ENCODE measurements at regions not wholly inside any gene's neighbourhood (a gene's known extent, or its start where the extent isn't known, plus 50 kb on each side); places are given as distances from the start of the nearest gene placed in this dataset. TPM values are rescaled to one million over a fixed set of nuclear protein-coding genes. Genes with fewer than 3 reads are reported as not detected.

- Histone ChIP-seq H3K4me2 (ENCODE audit: low read length) (no peak overlapping the region), H3K4me3 (ENCODE audit: low read length) (no peak overlapping the region), H3K27me3 (ENCODE audit: control insufficient read depth, insufficient read depth, low read length) (no peaks in the 10 kb centered on the region), H3K9me3 (replicated peaks; ENCODE audit: low read length) (no peaks in the 10 kb centered on the region), H3K4me1 (ENCODE audit: control insufficient read depth, insufficient read depth, low read length) (no peaks in the 10 kb centered on the region), H3K9ac (ENCODE audit: low read depth, low read length) (no peak overlapping the region), H3K36me3 (ENCODE audit: insufficient read depth, low read length) (no peaks in the 10 kb centered on the region)
Observed at GRCh38 chr12:20282401-20282800, 85.9 kb upstream of the PDE3A start.

DNA sequence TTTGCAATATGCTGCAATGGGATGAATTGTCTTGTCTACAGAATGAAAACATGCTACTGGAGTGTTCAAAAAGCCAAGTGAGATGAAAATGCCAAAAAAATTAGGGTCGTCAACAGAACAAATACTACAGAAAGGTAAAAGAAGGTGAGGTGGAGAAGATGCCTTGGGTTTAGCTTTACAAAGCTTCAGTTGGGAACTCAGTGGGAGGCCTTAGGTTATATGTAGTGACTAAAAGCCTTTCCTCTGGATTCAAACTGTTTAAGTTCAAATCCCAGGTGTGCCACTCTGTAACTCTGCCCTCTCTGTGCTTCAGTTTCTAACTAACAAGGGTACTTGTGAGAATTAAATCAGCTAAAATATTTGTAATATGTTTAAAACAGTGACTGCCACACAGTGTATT lies 84.9 kb upstream of the PDE3A start:
- Histone ChIP-seq H3K4me2 (ENCODE audit: low read length) (no peak overlapping the region), H3K9ac (ENCODE audit: low read depth, low read length) (no peak overlapping the region), H3K4me3 (ENCODE audit: low read length) (no peak overlapping the region), H3K9me3 (replicated peaks; ENCODE audit: low read length) (no peaks in the 10 kb centered on the region), H3K27me3 (ENCODE audit: control insufficient read depth, insufficient read depth, low read length) (no peaks in the 10 kb centered on the region), H3K36me3 (ENCODE audit: insufficient read depth, low read length) (no peaks in the 10 kb centered on the region), H3K4me1 (ENCODE audit: control insufficient read depth, insufficient read depth, low read length) (no peaks in the 10 kb centered on the region)

DNA sequence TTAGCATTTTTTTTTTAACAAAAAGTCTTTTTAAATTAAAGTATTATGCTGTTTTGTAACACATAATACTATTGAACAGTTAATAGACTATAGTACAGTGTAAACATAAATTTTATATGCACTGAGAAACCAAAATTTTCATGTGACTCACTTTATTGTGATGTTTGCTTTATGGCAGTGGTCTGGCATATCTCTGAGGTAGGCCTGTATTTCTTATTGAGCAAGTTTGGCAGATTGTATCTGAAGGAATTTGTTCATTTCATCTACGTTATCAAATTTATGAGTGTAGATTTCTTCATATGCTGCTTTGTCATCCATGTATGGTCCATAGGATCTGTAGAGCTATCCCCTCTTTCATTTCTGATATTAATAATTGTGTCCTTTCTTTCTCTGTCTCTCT lies 78.8 kb upstream of the PDE3A start:
- Histone ChIP-seq H3K9me3 (replicated peaks; ENCODE audit: low read length) (no peaks in the 10 kb centered on the region), H3K4me3 (ENCODE audit: low read length) (no peak overlapping the region), H3K36me3 (ENCODE audit: insufficient read depth, low read length) (no peaks in the 10 kb centered on the region), H3K27me3 (ENCODE audit: control insufficient read depth, insufficient read depth, low read length) (no peaks in the 10 kb centered on the region), H3K4me2 (ENCODE audit: low read length) (no peak overlapping the region), H3K4me1 (ENCODE audit: control insufficient read depth, insufficient read depth, low read length) (no peaks in the 10 kb centered on the region), H3K9ac (ENCODE audit: low read depth, low read length) (no peak overlapping the region)

DNA sequence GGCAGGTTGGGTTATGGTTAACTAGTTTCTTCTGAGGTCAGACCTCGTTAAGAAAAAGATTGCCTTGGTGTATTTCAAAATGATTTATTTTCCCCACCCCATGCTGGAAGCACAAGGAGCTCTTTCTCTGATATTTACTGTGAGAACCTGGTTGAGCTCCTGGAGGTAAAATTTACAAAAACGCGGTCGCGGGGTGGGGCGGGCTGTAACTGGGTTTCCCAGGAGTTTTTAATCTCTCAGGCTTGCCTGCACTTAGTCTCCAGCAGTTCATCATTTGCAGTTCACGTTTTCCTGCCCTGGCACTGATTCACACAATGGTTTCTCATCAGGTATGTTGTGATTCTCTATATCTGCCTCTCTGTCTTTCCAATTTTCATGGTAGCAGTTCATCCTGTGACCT lies 67.9 kb upstream of the PDE3A start:
- Histone ChIP-seq H3K27me3 (ENCODE audit: control insufficient read depth, insufficient read depth, low read length) (peaks cover 8% of the 10 kb centered on the region), H3K4me3 (ENCODE audit: low read length) (no peak overlapping the region), H3K36me3 (ENCODE audit: insufficient read depth, low read length) (no peaks in the 10 kb centered on the region), H3K9me3 (replicated peaks; ENCODE audit: low read length) (no peaks in the 10 kb centered on the region), H3K4me1 (ENCODE audit: control insufficient read depth, insufficient read depth, low read length) (no peaks in the 10 kb centered on the region), H3K4me2 (ENCODE audit: low read length) (no peak overlapping the region), H3K9ac (ENCODE audit: low read depth, low read length) (no peak overlapping the region)

DNA sequence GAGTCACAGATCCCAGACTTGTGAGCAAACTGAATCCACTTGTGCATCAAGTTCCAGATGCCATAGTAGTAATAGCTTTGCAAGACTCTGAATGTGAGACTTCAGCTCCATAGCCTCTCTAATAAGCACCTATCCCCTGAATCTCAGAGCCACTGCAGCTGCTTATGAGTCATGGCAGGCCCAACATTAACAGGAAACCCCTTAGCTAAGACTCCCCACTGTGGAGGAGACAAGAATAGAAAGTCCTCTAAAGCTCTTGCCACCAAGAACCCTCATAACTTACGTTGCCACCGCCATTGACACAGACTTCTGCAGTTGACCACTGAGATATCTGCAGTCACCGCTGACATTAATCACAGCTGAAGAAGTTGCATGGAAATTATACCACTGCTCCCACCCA lies 62.9 kb upstream of the PDE3A start:
- Histone ChIP-seq H3K4me1 (ENCODE audit: control insufficient read depth, insufficient read depth, low read length) (no peaks in the 10 kb centered on the region), H3K4me3 (ENCODE audit: low read length) (no peak overlapping the region), H3K36me3 (ENCODE audit: insufficient read depth, low read length) (no peaks in the 10 kb centered on the region), H3K9ac (ENCODE audit: low read depth, low read length) (no peak overlapping the region), H3K9me3 (replicated peaks; ENCODE audit: low read length) (peaks cover 3% of the 10 kb centered on the region), H3K4me2 (ENCODE audit: low read length) (no peak overlapping the region), H3K27me3 (ENCODE audit: control insufficient read depth, insufficient read depth, low read length) (no peaks in the 10 kb centered on the region)

GRCh38 chr12:20309504-20310148 lies 58.7 kb upstream of the PDE3A start:
- no peaks in the 10 kb centered on the region for H3K36me3 ChIP-seq (ENCODE audit: insufficient read depth, low read length)
- no peak overlapping the region for H3K4me3 ChIP-seq (ENCODE audit: low read length)
- H3K4me2 ChIP-seq (ENCODE audit: low read length), result no peak overlapping the region
- peaks cover 3% of the 10 kb centered on the region for H3K9me3 ChIP-seq (replicated peaks; ENCODE audit: low read length)
- H3K9ac ChIP-seq (ENCODE audit: low read depth, low read length), result no peak overlapping the region
- H3K4me1 ChIP-seq (ENCODE audit: control insufficient read depth, insufficient read depth, low read length), result peaks cover 9% of the 10 kb centered on the region
- H3K27me3 ChIP-seq (ENCODE audit: control insufficient read depth, insufficient read depth, low read length), result no peaks in the 10 kb centered on the region

- Histone ChIP-seq H3K4me2 (ENCODE audit: low read length) (peak overlapping the region; percentile 22), H3K4me1 (ENCODE audit: control insufficient read depth, insufficient read depth, low read length) (peaks cover 25% of the 10 kb centered on the region), H3K9ac (ENCODE audit: low read depth, low read length) (no peak overlapping the region), H3K27me3 (ENCODE audit: control insufficient read depth, insufficient read depth, low read length) (no peaks in the 10 kb centered on the region), H3K36me3 (ENCODE audit: insufficient read depth, low read length) (no peaks in the 10 kb centered on the region), H3K9me3 (replicated peaks; ENCODE audit: low read length) (no peaks in the 10 kb centered on the region), H3K4me3 (ENCODE audit: low read length) (no peak overlapping the region)
Observed at GRCh38 chr12:20314328-20314727, 54.0 kb upstream of the PDE3A start.

GRCh38 chr12:20317554-20317953 lies 50.8 kb upstream of the PDE3A start:
- Histone ChIP-seq H3K27me3 (ENCODE audit: control insufficient read depth, insufficient read depth, low read length) (no peaks in the 10 kb centered on the region), H3K9ac (ENCODE audit: low read depth, low read length) (no peak overlapping the region), H3K4me1 (ENCODE audit: control insufficient read depth, insufficient read depth, low read length) (peaks cover 28% of the 10 kb centered on the region), H3K4me3 (ENCODE audit: low read length) (no peak overlapping the region), H3K36me3 (ENCODE audit: insufficient read depth, low read length) (no peaks in the 10 kb centered on the region), H3K4me2 (ENCODE audit: low read length) (no peak overlapping the region), H3K9me3 (replicated peaks; ENCODE audit: low read length) (no peaks in the 10 kb centered on the region)

Small RNA genes lying in the stretch of these regions (small RNA-seq; reads per million reads assigned to genes)
- gene RNU1-146P, result not detected

All from skeletal muscle satellite cell (primary cell).